ENCODE measurements at regions not wholly inside any gene's neighbourhood (a gene's known extent, or its start where the extent isn't known, plus 50 kb on each side); places are given as distances from the start of the nearest gene placed in this dataset.

DNA sequence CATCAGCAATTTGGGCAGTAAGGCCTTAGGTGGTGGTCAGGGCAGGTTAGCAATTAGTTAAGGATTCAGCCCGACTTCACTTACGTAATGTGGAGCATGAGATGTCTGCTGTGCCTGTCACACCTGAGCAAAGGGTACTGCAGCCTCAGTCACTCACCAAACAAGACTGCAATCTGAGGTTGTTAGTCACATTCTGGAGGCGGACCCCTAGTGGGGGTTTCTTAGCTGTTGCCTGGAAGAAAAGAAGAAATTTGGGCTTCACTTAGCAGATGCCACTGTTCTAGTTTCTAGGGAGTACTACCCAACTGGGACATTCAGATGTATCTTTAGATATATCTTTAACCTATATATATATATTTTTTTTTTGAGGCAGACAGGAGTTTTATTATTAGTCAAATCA lies 529.9 kb downstream of the SLC4A3 start:
- no peak overlapping the region for H2AFZ ChIP-seq (ENCODE audit: low read length, unreplicated experiment)

DNA sequence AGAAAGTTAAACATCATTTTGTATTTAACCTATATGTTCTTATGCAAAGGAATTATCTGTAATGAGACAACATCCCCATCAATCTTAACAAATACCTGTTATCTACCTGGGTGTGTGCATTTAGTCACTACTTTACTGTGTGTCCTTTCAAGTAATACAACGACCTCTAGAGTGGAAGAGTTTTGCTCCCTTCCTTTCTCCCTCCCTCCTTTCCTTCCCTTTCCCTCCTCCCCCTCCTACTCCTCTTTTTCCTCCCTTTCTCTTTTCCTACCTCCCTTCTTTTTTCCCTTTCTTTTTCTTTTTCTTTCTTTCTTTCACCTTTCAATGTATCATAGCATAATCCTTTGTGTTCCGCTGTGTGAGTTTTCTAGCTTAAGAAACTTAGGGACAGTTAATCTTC lies 532.3 kb downstream of the SLC4A3 start:
- peaks cover 16% of the 10 kb centered on the region for H3K4me1 ChIP-seq (ENCODE audit: control insufficient read depth, insufficient read depth, low read length, unreplicated experiment)
- H2AFZ ChIP-seq (ENCODE audit: low read length, unreplicated experiment), result no peak overlapping the region
- no peaks in the 10 kb centered on the region for H3K79me2 ChIP-seq (ENCODE audit: control insufficient read depth, insufficient read depth, low read length, unreplicated experiment)
- no peaks in the 10 kb centered on the region for H3K27me3 ChIP-seq (ENCODE audit: insufficient read depth, low read length)
- no peak overlapping the region for H3K4me3 ChIP-seq (ENCODE audit: low read depth, low read length)
- no peaks in the 10 kb centered on the region for H3K36me3 ChIP-seq (ENCODE audit: insufficient read depth, low read length)
- H3K27ac ChIP-seq (ENCODE audit: low read depth, low read length), result no peak overlapping the region

More for the DNA sequence above, 529.9 kb downstream of the SLC4A3 start:
- no peak overlapping the region for H3K4me3 ChIP-seq (ENCODE audit: low read depth, low read length)
- H3K27me3 ChIP-seq (ENCODE audit: insufficient read depth, low read length), result no peaks in the 10 kb centered on the region
- peaks cover 5% of the 10 kb centered on the region for H3K4me1 ChIP-seq (ENCODE audit: control insufficient read depth, insufficient read depth, low read length, unreplicated experiment)
- H3K36me3 ChIP-seq (ENCODE audit: insufficient read depth, low read length), result no peaks in the 10 kb centered on the region
- H3K27ac ChIP-seq (ENCODE audit: low read depth, low read length), result no peak overlapping the region
- no peaks in the 10 kb centered on the region for H3K79me2 ChIP-seq (ENCODE audit: control insufficient read depth, insufficient read depth, low read length, unreplicated experiment)

DNA sequence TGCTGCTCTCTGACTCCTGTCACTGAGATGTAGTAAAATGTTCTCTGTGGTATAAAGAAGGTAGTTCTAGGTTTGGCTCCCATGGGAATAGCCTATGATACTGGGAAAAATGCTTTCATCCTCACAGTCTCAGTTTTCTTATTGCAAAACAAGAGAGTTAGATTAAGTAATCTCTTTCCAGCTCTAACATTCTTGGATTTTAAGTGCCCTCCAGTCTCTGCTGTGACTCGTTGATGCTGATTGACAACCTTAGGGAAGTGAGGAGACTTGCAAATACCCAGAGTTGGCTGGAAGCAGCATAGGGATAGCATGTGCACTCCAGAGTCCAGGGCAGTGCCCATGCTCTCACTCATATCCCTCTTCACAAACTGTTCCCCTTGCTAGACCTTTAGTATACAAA lies 534.9 kb downstream of the SLC4A3 start:
- H3K27me3 ChIP-seq (ENCODE audit: insufficient read depth, low read length), result no peaks in the 10 kb centered on the region
- H3K4me1 ChIP-seq (ENCODE audit: control insufficient read depth, insufficient read depth, low read length, unreplicated experiment), result peaks cover 16% of the 10 kb centered on the region
- H3K36me3 ChIP-seq (ENCODE audit: insufficient read depth, low read length), result no peaks in the 10 kb centered on the region
- no peaks in the 10 kb centered on the region for H3K79me2 ChIP-seq (ENCODE audit: control insufficient read depth, insufficient read depth, low read length, unreplicated experiment)
- no peak overlapping the region for H3K4me3 ChIP-seq (ENCODE audit: low read depth, low read length)
- H2AFZ ChIP-seq (ENCODE audit: low read length, unreplicated experiment), result no peak overlapping the region
- no peak overlapping the region for H3K27ac ChIP-seq (ENCODE audit: low read depth, low read length)

DNA sequence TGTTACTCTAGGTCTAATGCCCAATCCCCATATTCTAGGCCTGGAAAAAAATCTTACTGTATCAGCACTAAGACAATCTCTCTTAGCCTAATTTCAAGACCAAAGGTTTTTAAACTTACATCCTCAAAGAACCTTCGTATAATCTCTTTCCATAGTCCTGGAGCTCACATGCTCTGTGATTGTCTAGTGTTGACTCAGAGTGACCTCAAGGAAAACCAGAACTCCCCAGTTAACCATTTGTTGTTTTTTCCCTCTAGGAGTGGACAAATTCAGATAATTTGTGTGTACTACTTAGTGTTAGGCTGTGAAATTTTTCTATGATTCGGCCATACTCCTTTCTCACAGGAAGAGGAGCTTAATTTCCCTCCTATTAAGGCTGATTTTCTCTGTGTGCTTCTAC lies 536.1 kb downstream of the SLC4A3 start:
- peak overlapping the region; percentile 78 for H2AFZ ChIP-seq (ENCODE audit: low read length, unreplicated experiment)
- no peak overlapping the region for H3K4me3 ChIP-seq (ENCODE audit: low read depth, low read length)
- H3K27me3 ChIP-seq (ENCODE audit: insufficient read depth, low read length), result no peaks in the 10 kb centered on the region
- peaks cover 16% of the 10 kb centered on the region for H3K4me1 ChIP-seq (ENCODE audit: control insufficient read depth, insufficient read depth, low read length, unreplicated experiment)
- H3K36me3 ChIP-seq (ENCODE audit: insufficient read depth, low read length), result no peaks in the 10 kb centered on the region
- H3K27ac ChIP-seq (ENCODE audit: low read depth, low read length), result no peak overlapping the region
- H3K79me2 ChIP-seq (ENCODE audit: control insufficient read depth, insufficient read depth, low read length, unreplicated experiment), result no peaks in the 10 kb centered on the region

DNA sequence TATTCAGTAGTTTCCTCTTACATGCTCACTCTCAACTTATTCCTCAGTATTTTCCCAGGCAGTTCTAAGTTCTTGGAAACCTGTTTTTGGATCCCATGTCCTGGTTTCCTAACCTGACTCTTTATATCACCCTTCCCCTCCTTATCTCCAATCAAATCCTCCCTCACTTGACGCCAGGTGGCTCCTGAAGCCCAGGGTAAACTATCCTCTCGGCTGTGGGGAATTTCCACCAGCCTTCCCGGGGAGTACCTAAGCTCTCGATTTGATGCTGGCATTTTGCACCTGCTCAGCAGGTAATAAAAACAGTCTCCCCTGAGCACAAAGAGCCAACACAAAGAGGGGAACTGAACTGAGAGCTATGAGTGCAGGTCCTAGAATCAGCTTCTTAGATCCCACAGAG lies 538.0 kb downstream of the SLC4A3 start:
- Histone ChIP-seq H3K27me3 (ENCODE audit: insufficient read depth, low read length) (no peaks in the 10 kb centered on the region), H2AFZ (ENCODE audit: low read length, unreplicated experiment) (no peak overlapping the region), H3K27ac (ENCODE audit: low read depth, low read length) (no peak overlapping the region), H3K79me2 (ENCODE audit: control insufficient read depth, insufficient read depth, low read length, unreplicated experiment) (no peaks in the 10 kb centered on the region), H3K4me3 (ENCODE audit: low read depth, low read length) (no peak overlapping the region), H3K36me3 (ENCODE audit: insufficient read depth, low read length) (no peaks in the 10 kb centered on the region), H3K4me1 (ENCODE audit: control insufficient read depth, insufficient read depth, low read length, unreplicated experiment) (peaks cover 16% of the 10 kb centered on the region)

DNA sequence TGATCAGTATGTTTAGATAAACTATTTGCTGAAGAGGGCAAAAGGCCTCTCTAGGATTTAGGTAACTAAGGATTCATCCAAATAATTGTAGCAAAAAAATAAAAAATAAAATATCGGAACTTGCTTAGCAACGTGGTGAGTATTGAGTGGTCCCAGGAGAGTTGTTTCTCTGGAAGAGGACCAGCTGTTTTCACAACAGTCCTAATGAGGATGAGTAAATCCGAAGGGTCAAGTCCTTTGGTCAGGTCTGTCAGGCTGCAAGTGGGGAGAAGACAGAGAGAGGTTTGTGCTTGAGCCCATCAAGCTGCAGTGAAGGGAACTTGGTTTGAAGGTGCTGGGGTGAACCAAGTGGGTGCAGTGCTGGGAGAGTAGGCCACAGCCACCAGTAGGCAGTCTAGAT lies 539.2 kb downstream of the SLC4A3 start:
- H3K36me3 ChIP-seq (ENCODE audit: insufficient read depth, low read length), result no peaks in the 10 kb centered on the region
- H3K79me2 ChIP-seq (ENCODE audit: control insufficient read depth, insufficient read depth, low read length, unreplicated experiment), result no peaks in the 10 kb centered on the region
- H3K27ac ChIP-seq (ENCODE audit: low read depth, low read length), result no peak overlapping the region
- H3K27me3 ChIP-seq (ENCODE audit: insufficient read depth, low read length), result no peaks in the 10 kb centered on the region
- no peak overlapping the region for H2AFZ ChIP-seq (ENCODE audit: low read length, unreplicated experiment)
- H3K4me3 ChIP-seq (ENCODE audit: low read depth, low read length), result no peak overlapping the region
- H3K4me1 ChIP-seq (ENCODE audit: control insufficient read depth, insufficient read depth, low read length, unreplicated experiment), result peaks cover 16% of the 10 kb centered on the region

DNA sequence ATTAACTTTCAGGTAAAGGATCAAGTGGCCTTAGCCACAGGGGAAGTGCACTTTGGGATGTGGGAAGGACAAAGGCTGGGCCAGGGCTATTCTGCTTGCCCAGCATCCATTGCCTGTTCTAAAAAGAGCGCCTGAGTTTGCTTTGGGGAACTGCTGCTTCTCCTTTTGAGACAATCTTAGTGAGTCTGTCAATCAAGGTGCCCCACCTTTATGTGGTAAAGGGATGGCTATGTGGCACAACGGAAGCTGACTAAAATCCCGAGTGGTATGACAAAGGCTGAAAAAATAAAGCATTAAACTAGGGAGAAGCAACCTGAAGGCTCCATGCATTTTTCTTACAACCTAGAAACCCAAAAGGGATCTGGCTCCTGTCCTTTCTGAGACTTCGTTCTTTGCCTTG lies 540.5 kb downstream of the SLC4A3 start:
- no peaks in the 10 kb centered on the region for H3K79me2 ChIP-seq (ENCODE audit: control insufficient read depth, insufficient read depth, low read length, unreplicated experiment)
- H2AFZ ChIP-seq (ENCODE audit: low read length, unreplicated experiment), result no peak overlapping the region
- peaks cover 6% of the 10 kb centered on the region for H3K4me1 ChIP-seq (ENCODE audit: control insufficient read depth, insufficient read depth, low read length, unreplicated experiment)
- no peaks in the 10 kb centered on the region for H3K36me3 ChIP-seq (ENCODE audit: insufficient read depth, low read length)
- no peak overlapping the region for H3K4me3 ChIP-seq (ENCODE audit: low read depth, low read length)
- H3K27ac ChIP-seq (ENCODE audit: low read depth, low read length), result no peak overlapping the region
- no peaks in the 10 kb centered on the region for H3K27me3 ChIP-seq (ENCODE audit: insufficient read depth, low read length)

DNA sequence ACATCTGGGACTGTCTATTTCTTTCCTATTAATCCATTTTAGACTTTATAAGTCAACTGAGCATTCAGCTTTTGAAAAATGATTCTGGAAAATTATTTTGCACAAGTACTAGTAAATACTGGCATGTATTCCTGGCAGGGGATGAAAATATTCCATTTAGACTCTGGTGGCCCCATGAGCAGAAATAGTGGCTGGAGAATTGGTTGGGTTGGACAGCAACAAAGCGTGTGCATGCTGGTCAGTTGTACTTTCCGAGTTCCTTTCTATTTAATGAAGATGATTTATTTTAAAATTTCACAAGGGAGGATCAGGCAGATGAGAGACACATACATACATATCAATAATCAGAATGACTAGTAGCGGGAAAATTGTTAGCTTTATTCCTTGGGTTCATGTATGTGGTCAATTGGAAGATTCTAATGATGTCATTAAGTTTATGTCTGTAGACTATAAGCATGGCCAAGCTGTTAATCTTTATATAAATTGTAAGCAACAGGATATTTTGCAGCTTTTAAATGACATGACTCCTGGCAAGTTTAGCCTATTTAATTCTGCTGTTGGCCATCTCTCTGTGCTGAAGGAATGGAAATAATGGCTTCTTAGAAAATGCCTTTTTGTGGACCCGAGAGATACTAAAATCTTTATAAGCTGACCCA lies 541.6 kb downstream of the SLC4A3 start:
- Histone ChIP-seq H3K79me2 (ENCODE audit: control insufficient read depth, insufficient read depth, low read length, unreplicated experiment) (no peaks in the 10 kb centered on the region), H3K27me3 (ENCODE audit: insufficient read depth, low read length) (no peaks in the 10 kb centered on the region), H3K27ac (ENCODE audit: low read depth, low read length) (no peak overlapping the region), H2AFZ (ENCODE audit: low read length, unreplicated experiment) (no peak overlapping the region), H3K4me3 (ENCODE audit: low read depth, low read length) (no peak overlapping the region), H3K4me1 (ENCODE audit: control insufficient read depth, insufficient read depth, low read length, unreplicated experiment) (no peaks in the 10 kb centered on the region), H3K36me3 (ENCODE audit: insufficient read depth, low read length) (no peaks in the 10 kb centered on the region)

DNA sequence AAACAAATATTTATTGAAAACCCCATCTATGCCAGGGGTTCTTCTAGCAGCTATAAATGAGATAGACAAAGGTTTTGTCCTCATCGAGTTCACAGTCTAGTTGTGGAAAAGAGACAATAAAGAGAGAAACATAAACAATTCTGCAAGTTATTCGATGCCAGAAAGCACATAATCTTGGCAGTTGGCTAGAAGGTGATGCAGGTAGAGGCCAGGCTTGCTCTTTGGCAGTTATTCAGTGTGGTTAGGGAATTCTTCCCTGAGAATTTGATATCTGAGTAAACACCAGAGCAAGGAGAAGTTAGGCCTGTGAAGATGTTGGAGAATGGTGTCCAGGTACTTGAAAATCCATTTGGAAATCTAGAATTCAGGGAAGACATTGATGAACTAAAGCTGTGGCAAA lies 547.4 kb downstream of the SLC4A3 start:
- H2AFZ ChIP-seq (ENCODE audit: low read length, unreplicated experiment), result no peak overlapping the region
- H3K4me1 ChIP-seq (ENCODE audit: control insufficient read depth, insufficient read depth, low read length, unreplicated experiment), result no peaks in the 10 kb centered on the region
- no peak overlapping the region for H3K27ac ChIP-seq (ENCODE audit: low read depth, low read length)
- H3K36me3 ChIP-seq (ENCODE audit: insufficient read depth, low read length), result no peaks in the 10 kb centered on the region
- H3K79me2 ChIP-seq (ENCODE audit: control insufficient read depth, insufficient read depth, low read length, unreplicated experiment), result no peaks in the 10 kb centered on the region
- no peaks in the 10 kb centered on the region for H3K27me3 ChIP-seq (ENCODE audit: insufficient read depth, low read length)
- no peak overlapping the region for H3K4me3 ChIP-seq (ENCODE audit: low read depth, low read length)

DNA sequence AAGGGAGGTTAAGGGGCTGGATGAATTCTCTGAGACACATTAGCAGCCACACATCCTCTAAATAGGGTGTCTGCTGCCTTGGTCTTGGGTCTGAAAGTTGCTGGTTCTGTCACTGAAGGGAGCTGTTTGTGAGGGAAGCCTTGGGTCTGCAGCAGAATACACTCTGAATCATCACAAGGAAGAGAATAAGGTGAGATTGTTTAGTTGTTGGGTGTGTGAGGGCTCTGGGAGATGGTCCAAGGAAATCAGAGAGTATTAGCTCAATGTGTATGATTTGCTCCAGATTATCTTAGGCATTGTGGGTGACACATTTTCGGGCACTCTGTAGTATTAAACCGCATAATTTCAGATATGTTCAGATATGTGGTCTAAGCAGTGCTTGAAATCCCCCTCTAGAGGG lies 548.5 kb downstream of the SLC4A3 start:
- H3K4me3 ChIP-seq (ENCODE audit: low read depth, low read length), result no peak overlapping the region
- H3K36me3 ChIP-seq (ENCODE audit: insufficient read depth, low read length), result no peaks in the 10 kb centered on the region
- H3K27me3 ChIP-seq (ENCODE audit: insufficient read depth, low read length), result no peaks in the 10 kb centered on the region
- no peak overlapping the region for H2AFZ ChIP-seq (ENCODE audit: low read length, unreplicated experiment)
- H3K27ac ChIP-seq (ENCODE audit: low read depth, low read length), result no peak overlapping the region
- H3K4me1 ChIP-seq (ENCODE audit: control insufficient read depth, insufficient read depth, low read length, unreplicated experiment), result no peaks in the 10 kb centered on the region
- H3K79me2 ChIP-seq (ENCODE audit: control insufficient read depth, insufficient read depth, low read length, unreplicated experiment), result no peaks in the 10 kb centered on the region

DNA sequence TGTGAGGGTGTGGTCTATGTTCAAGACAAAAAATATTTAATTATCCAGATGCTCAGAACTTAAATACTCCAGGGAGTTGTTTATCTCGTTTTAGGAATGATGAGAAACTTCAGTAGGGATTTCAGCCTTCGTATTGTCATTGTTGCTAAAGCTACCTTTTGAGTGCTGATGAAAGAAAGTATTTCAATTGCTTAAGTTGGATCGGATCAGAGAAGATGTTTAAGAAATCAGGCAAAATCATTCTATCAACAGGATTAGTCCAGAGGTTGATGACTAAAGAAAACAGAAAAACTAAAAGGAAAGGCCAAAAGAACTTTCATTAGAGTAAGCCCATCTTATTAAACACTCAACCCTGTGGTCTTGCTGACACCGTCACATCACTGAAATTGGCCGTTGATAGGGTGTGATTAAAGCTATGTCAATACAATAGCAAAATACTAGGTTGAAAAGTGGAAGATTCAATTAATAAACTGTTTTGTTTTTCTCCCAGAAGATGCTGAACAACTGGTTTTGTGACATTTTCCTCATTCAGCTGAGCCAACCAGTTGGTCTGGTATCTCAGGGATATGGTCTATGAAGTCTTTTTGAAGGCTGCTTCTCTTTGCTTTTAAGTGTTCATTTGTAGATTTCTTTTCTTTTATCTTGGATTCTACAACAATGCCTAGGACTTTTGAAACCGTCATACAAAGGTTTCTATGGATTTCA lies 551.7 kb downstream of the SLC4A3 start:
- no peak overlapping the region for H3K4me3 ChIP-seq (ENCODE audit: low read depth, low read length)
- H2AFZ ChIP-seq (ENCODE audit: low read length, unreplicated experiment), result no peak overlapping the region
- no peaks in the 10 kb centered on the region for H3K27me3 ChIP-seq (ENCODE audit: insufficient read depth, low read length)
- no peaks in the 10 kb centered on the region for H3K4me1 ChIP-seq (ENCODE audit: control insufficient read depth, insufficient read depth, low read length, unreplicated experiment)
- H3K27ac ChIP-seq (ENCODE audit: low read depth, low read length), result no peak overlapping the region
- no peaks in the 10 kb centered on the region for H3K79me2 ChIP-seq (ENCODE audit: control insufficient read depth, insufficient read depth, low read length, unreplicated experiment)
- H3K36me3 ChIP-seq (ENCODE audit: insufficient read depth, low read length), result no peaks in the 10 kb centered on the region
